ENCODE measurements at regions not wholly inside any gene's neighbourhood (a gene's known extent, or its start where the extent isn't known, plus 50 kb on each side); places are given as distances from the start of the nearest gene placed in this dataset.

- no peak for DNase-seq
- H3K36me3 ChIP-seq (ENCODE audit: control insufficient read depth, insufficient read depth, low read length) = no peaks in the 10 kb centered on the region
- H3K9ac ChIP-seq (ENCODE audit: extremely low read depth, low read length, poor library complexity, severe bottlenecking) = no peak overlapping the region
- no peaks in the 10 kb centered on the region for H3K27me3 ChIP-seq (ENCODE audit: control insufficient read depth, insufficient read depth, low read length, poor library complexity, severe bottlenecking)
- H3K27ac ChIP-seq (ENCODE audit: low read depth, low read length) = no peak overlapping the region
- Mint-ChIP-seq H3K36me3 (ENCODE audit: low read depth) (no peaks in the 10 kb centered on the region), H3K27me3 (ENCODE audit: insufficient read depth) (no peaks in the 10 kb centered on the region), H3K9me3 (no peaks in the 10 kb centered on the region), H3K4me1 (peaks cover 6% of the 10 kb centered on the region), H3K4me3 (no peak overlapping the region), H3K27ac (no peak overlapping the region)
- no peaks in the 10 kb centered on the region for H3K9me3 ChIP-seq (ENCODE audit: control insufficient read depth, low read length)
- H3K4me1 ChIP-seq (ENCODE audit: control insufficient read depth, insufficient read depth, low read length) = no peaks in the 10 kb centered on the region
- no peak for TF ChIP-seq CTCF (conservative IDR thresholded peaks at IDR 0.05)
- H3K4me3 ChIP-seq (ENCODE audit: low read length) = no peak overlapping the region
Measured at GRCh38 chr6:97995158-97995557, 712.1 kb upstream of the MMS22L start.

- no peaks in the 10 kb centered on the region for H3K9me3 ChIP-seq (ENCODE audit: control insufficient read depth, low read length)
- Mint-ChIP-seq H3K27me3 (ENCODE audit: insufficient read depth) (no peaks in the 10 kb centered on the region), H3K27ac (no peak overlapping the region), H3K4me3 (no peak overlapping the region), H3K4me1 (peaks cover 6% of the 10 kb centered on the region), H3K9me3 (no peaks in the 10 kb centered on the region), H3K36me3 (ENCODE audit: low read depth) (no peaks in the 10 kb centered on the region)
- H3K9ac ChIP-seq (ENCODE audit: extremely low read depth, low read length, poor library complexity, severe bottlenecking) = no peak overlapping the region
- DNase-seq = no peak
- no peaks in the 10 kb centered on the region for H3K27me3 ChIP-seq (ENCODE audit: control insufficient read depth, insufficient read depth, low read length, poor library complexity, severe bottlenecking)
- H3K27ac ChIP-seq (ENCODE audit: low read depth, low read length) = no peak overlapping the region
- 83% methylated on average over 1 of the region's 1 CpG; no CpG with 5 or more reads in 1 of the 2 experiments for WGBS, 2 experiments (ENCODE audit: insufficient coverage in 1 of 2, insufficient read length in 1 of 2)
- no peaks in the 10 kb centered on the region for H3K36me3 ChIP-seq (ENCODE audit: control insufficient read depth, insufficient read depth, low read length)
- TF ChIP-seq CTCF (conservative IDR thresholded peaks at IDR 0.05) = no peak
- no peak overlapping the region for H3K4me3 ChIP-seq (ENCODE audit: low read length)
- H3K4me1 ChIP-seq (ENCODE audit: control insufficient read depth, insufficient read depth, low read length) = no peaks in the 10 kb centered on the region
Measured at GRCh38 chr6:98002678-98003077, 719.7 kb upstream of the MMS22L start.

- H3K27me3 ChIP-seq (ENCODE audit: control insufficient read depth, insufficient read depth, low read length, poor library complexity, severe bottlenecking) = no peaks in the 10 kb centered on the region
- no peaks in the 10 kb centered on the region for H3K36me3 Mint-ChIP-seq (ENCODE audit: low read depth)
- H3K9me3 Mint-ChIP-seq = peaks cover 4% of the 10 kb centered on the region
- no peak overlapping the region for H3K27ac Mint-ChIP-seq
- peak overlapping the region; percentile 78 for H3K27ac ChIP-seq (ENCODE audit: low read depth, low read length)
- WGBS, 2 experiments (ENCODE audit: insufficient coverage in 1 of 2, insufficient read length in 1 of 2) = 79 to 82% methylated on average over 2 to 6 of the region's 6 CpGs
- H3K4me1 ChIP-seq (ENCODE audit: control insufficient read depth, insufficient read depth, low read length) = peaks cover 8% of the 10 kb centered on the region
- DNase-seq = no peak
- no peak for TF ChIP-seq CTCF (conservative IDR thresholded peaks at IDR 0.05)
- peaks cover 9% of the 10 kb centered on the region for H3K4me1 Mint-ChIP-seq
- H3K27me3 Mint-ChIP-seq (ENCODE audit: insufficient read depth) = no peaks in the 10 kb centered on the region
- no peak overlapping the region for H3K9ac ChIP-seq (ENCODE audit: extremely low read depth, low read length, poor library complexity, severe bottlenecking)
- H3K36me3 ChIP-seq (ENCODE audit: control insufficient read depth, insufficient read depth, low read length) = no peaks in the 10 kb centered on the region
- no peak overlapping the region for H3K4me3 ChIP-seq (ENCODE audit: low read length)
- no peaks in the 10 kb centered on the region for H3K9me3 ChIP-seq (ENCODE audit: control insufficient read depth, low read length)
- H3K4me3 Mint-ChIP-seq = no peak overlapping the region
Measured at GRCh38 chr6:98014442-98015201, 731.6 kb upstream of the MMS22L start.
